B cell (primary cell): ENCODE measurements at regions not wholly inside any gene's neighbourhood (a gene's known extent, or its start where the extent isn't known, plus 50 kb on each side); places are given as distances from the start of the nearest gene placed in this dataset.

Experiments
- ATAC-seq: fragments of 200-7000 bp; cut with Tn5 transposase; one replicate; pipeline ENCODE4 v1.10.0; 2021; ENCODE audit warnings: low read depth, mild to moderate bottlenecking, moderate number of reproducible peaks, moderate library complexity
- CTCF ChIA-PET: fragments of 350-600 bp; sonication (Branson Sonifier 250); formaldehyde crosslinking; loops from one replicate; lab custom pipeline; 2021; ENCODE audit warnings: antibody characterized with exemption, inconsistent platforms; lab: Charles Lee
- POLR2A ChIA-PET: fragments of 350-600 bp; sonication (Branson Sonifier 250); formaldehyde crosslinking; loops from one replicate; lab custom pipeline; 2021; ENCODE audit warnings: antibody characterized with exemption; lab: Charles Lee
- DNase-seq: peaks from one replicate; pipeline ENCODE4 v3.0.0; 2013
- H2AFZ ChIP-seq: 2 replicates; pipeline ENCODE4 v1.6.1; 2012; ENCODE audit warnings: mild to moderate bottlenecking, low read depth, low read length; ENCODE audit not compliant: insufficient read depth, poor library complexity, severe bottlenecking
- H3K27ac ChIP-seq, 2 donors: 1 replicate in 1 of 2; 2 replicates in 1 of 2; pipeline ENCODE4 v1.5.1; 2012 to 2013; ENCODE audit warnings: low read length in 2 of 2, mild to moderate bottlenecking in 2 of 2, moderate library complexity in 1 of 2
- H3K27me3 ChIP-seq, 4 experiments: fragments of 200-600 bp in 1 of 4; sonication (generic) in 1 of 4; replicated peaks in 1 of 4; 1 replicate in 2 of 4; 2 replicates in 2 of 4; pipeline versions ENCODE4 v1.6.1 to v1.7.0; 2013 to 2016; ENCODE audit warnings: low read length in 3 of 4, mild to moderate bottlenecking in 2 of 4, mixed read lengths in 1 of 4, moderate library complexity in 1 of 4; ENCODE audit not compliant: insufficient read depth in 4 of 4, control insufficient read depth in 3 of 4; ENCODE audit errors: control extremely low read depth in 1 of 4
- H3K36me3 ChIP-seq, 2 experiments: replicated peaks in 1 of 2; 1 replicate in 1 of 2; 2 replicates in 1 of 2; pipeline versions ENCODE4 v1.6.1 to v1.7.1; 2013; ENCODE audit warnings: low read length in 1 of 2; ENCODE audit not compliant: insufficient read depth in 2 of 2, control insufficient read depth in 1 of 2; ENCODE audit errors: control extremely low read depth in 1 of 2, extremely low read depth in 1 of 2
- H3K4me1 ChIP-seq, 2 donors: fragments of 200-600 bp in 1 of 2; sonication (generic) in 1 of 2; 1 replicate in 1 of 2; 2 replicates in 1 of 2; pipeline versions ENCODE4 v1.5.1 to v1.6.1; 2013 to 2017; ENCODE audit warnings: low read length in 2 of 2; ENCODE audit not compliant: control insufficient read depth in 2 of 2, insufficient read depth in 2 of 2
- H3K4me2 ChIP-seq: replicated peaks from 2 replicates; pipeline ENCODE3; 2012; ENCODE audit warnings: mild to moderate bottlenecking, low read depth, low read length; ENCODE audit not compliant: poor library complexity, severe bottlenecking
- H3K4me3 ChIP-seq, 5 experiments: fragments of 200-600 bp in 1 of 5; sonication (generic) in 1 of 5; 1 replicate in 3 of 5; 2 replicates in 2 of 5; pipeline versions ENCODE4 v1.5.1 to v1.7.0; 2011 to 2016; ENCODE audit warnings: low read length in 4 of 5, mild to moderate bottlenecking in 4 of 5, low read depth in 2 of 5, control low read depth in 1 of 5, moderate library complexity in 1 of 5; ENCODE audit not compliant: insufficient read depth in 1 of 5; ENCODE audit errors: control extremely low read depth in 1 of 5, extremely low read depth in 1 of 5
- H3K79me2 ChIP-seq: fragments of 200-600 bp; sonication (generic); one replicate; pipeline ENCODE4 v1.6.0; 2016; ENCODE audit warnings: low read length; ENCODE audit not compliant: control insufficient read depth, insufficient read depth
- H3K9ac ChIP-seq: fragments of 200-600 bp; sonication (generic); 2 replicates; pipeline ENCODE4 v1.6.1; 2017; ENCODE audit warnings: mild to moderate bottlenecking, low read length, moderate library complexity
- H3K9me3 ChIP-seq, 3 donors: one replicate each; pipeline versions ENCODE4 v1.6.1 to v1.7.1; 2013; ENCODE audit warnings: low read length in 2 of 3; ENCODE audit not compliant: control insufficient read depth in 2 of 3, insufficient read depth in 1 of 3; ENCODE audit errors: control extremely low read depth in 1 of 3
- H4K20me1 ChIP-seq: 2 replicates; pipeline ENCODE4 v1.6.0; 2012; ENCODE audit warnings: mild to moderate bottlenecking, low read length; ENCODE audit not compliant: insufficient read depth, control insufficient read depth, poor library complexity, severe bottlenecking
- H3K27ac Mint-ChIP-seq: one replicate; pipeline ENCODE4 v1.8.0; 2021; ENCODE audit warnings: mixed read lengths
- H3K27me3 Mint-ChIP-seq: one replicate; pipeline ENCODE4 v1.8.0; 2021; ENCODE audit warnings: mixed read lengths
- H3K4me1 Mint-ChIP-seq: one replicate; pipeline ENCODE4 v1.8.0; 2021; ENCODE audit warnings: mixed read lengths
- H3K4me3 Mint-ChIP-seq: one replicate; pipeline ENCODE4 v1.8.0; 2021; ENCODE audit warnings: mixed read lengths
- H3K9me3 Mint-ChIP-seq: one replicate; pipeline ENCODE4 v1.8.0; 2022; ENCODE audit warnings: mixed read lengths; ENCODE audit not compliant: insufficient read depth
- CTCF ChIP-seq: fragments of 200-600 bp; IDR thresholded peaks from one replicate; pipeline ENCODE4 v1.8.0; 2022; ENCODE audit warnings: antibody characterized with exemption, mild to moderate bottlenecking
- EZH2 ChIP-seq: IDR thresholded peaks from 2 replicates; pipeline ENCODE4 v1.6.1; 2012; ENCODE audit warnings: borderline replicate concordance, low read depth, mild to moderate bottlenecking, moderate library complexity, low read length; ENCODE audit not compliant: insufficient read depth, poor library complexity, severe bottlenecking
- WGBS: methylation state at CpG from one replicate; pipeline ENCODE4 v1.1.5; 2013; ENCODE audit warnings: missing lambda C conversion rate; ENCODE audit not compliant: insufficient coverage; 5-methylcytosine and 5-hydroxymethylcytosine counted together
- intact Hi-C: fragments of 100-400 bp; cut with micrococcal nuclease; formaldehyde crosslinking; loops from one replicate; pipeline ENCODE4 v1.10.0; 2022

- Mint-ChIP-seq H3K27me3 (peaks cover 37% of the 10 kb centered on the region), H3K27ac (no peak overlapping the region), H3K9me3 (no peaks in the 10 kb centered on the region), H3K4me3 (no peak overlapping the region), H3K4me1 (no peaks in the 10 kb centered on the region)
- H3K27ac ChIP-seq = no peak overlapping the region
- no peak for TF ChIP-seq CTCF
- no peak for TF ChIP-seq EZH2
- H3K4me1 ChIP-seq = no peaks in the 10 kb centered on the region
- no peaks in the 10 kb centered on the region for H4K20me1 ChIP-seq
- H3K4me3 ChIP-seq = no peak overlapping the region
- no peak overlapping the region for H2AFZ ChIP-seq
- no peak overlapping the region for H3K9ac ChIP-seq
- DNase-seq (no peak), ATAC-seq (no peak)
- no peaks in the 10 kb centered on the region for H3K27me3 ChIP-seq
- H3K79me2 ChIP-seq = no peaks in the 10 kb centered on the region
- intact Hi-C loops = no loop called here
- WGBS = 67% methylated on average over 1 of the region's 6 CpGs
- H3K4me2 ChIP-seq = no peak overlapping the region
- CTCF ChIA-PET = no interaction called here
- no peaks in the 10 kb centered on the region for H3K9me3 ChIP-seq
- H3K36me3 ChIP-seq = no peaks in the 10 kb centered on the region
- POLR2A ChIA-PET = no interaction called here
These were observed 142.2 kb downstream of the SP3 start for GRCh38 chr2:173822889-173823542.

- no peak overlapping the region for H2AFZ ChIP-seq
- CTCF ChIA-PET = no interaction called here
- Mint-ChIP-seq H3K27me3 (peaks cover 37% of the 10 kb centered on the region), H3K4me3 (no peak overlapping the region), H3K4me1 (no peaks in the 10 kb centered on the region), H3K27ac (no peak overlapping the region), H3K9me3 (no peaks in the 10 kb centered on the region)
- no peaks in the 10 kb centered on the region for H3K4me1 ChIP-seq
- H3K4me2 ChIP-seq = no peak overlapping the region
- WGBS = 90% methylated on average over 4 of the region's 4 CpGs
- no peaks in the 10 kb centered on the region for H3K36me3 ChIP-seq
- POLR2A ChIA-PET = no interaction called here
- H3K79me2 ChIP-seq = no peaks in the 10 kb centered on the region
- no peaks in the 10 kb centered on the region for H3K9me3 ChIP-seq
- no peaks in the 10 kb centered on the region for H4K20me1 ChIP-seq
- DNase-seq (no peak), ATAC-seq (no peak)
- H3K4me3 ChIP-seq = no peak overlapping the region
- no peak for TF ChIP-seq EZH2
- no peak for TF ChIP-seq CTCF
- H3K27me3 ChIP-seq = no peaks in the 10 kb centered on the region
- H3K27ac ChIP-seq = no peak overlapping the region
- intact Hi-C loops = no loop called here
- no peak overlapping the region for H3K9ac ChIP-seq
These were observed 141.6 kb downstream of the SP3 start for GRCh38 chr2:173823543-173823939.
